PFSK-1 (cell line): ENCODE measurements at regions not wholly inside any gene's neighbourhood (a gene's known extent, or its start where the extent isn't known, plus 50 kb on each side); places are given as distances from the start of the nearest gene placed in this dataset.

ENCODE experiments used
- FOXP2 ChIP-seq: optimal IDR thresholded peaks from 2 replicates; pipeline ENCODE3; 2011; ENCODE audit warnings: borderline replicate concordance, control low read depth, inconsistent platforms; ENCODE audit not compliant: insufficient read depth; ENCODE audit errors: extremely low read length, extremely low read depth
- POLR2AphosphoS5 ChIP-seq: IDR thresholded peaks from 2 replicates; pipeline ENCODE4 v1.6.1; 2012; ENCODE audit warnings: low read depth, mild to moderate bottlenecking, control low read depth, low read length, moderate library complexity
- REST ChIP-seq, 2 experiments: IDR thresholded peaks; 2 replicates each; pipeline versions ENCODE4 v1.6.1 to v1.8.0; 2011 to 2012; ENCODE audit warnings: low read depth in 2 of 2, low read length in 2 of 2, control low read depth in 1 of 2, inconsistent platforms in 1 of 2, mild to moderate bottlenecking in 1 of 2, moderate library complexity in 1 of 2; ENCODE audit not compliant: insufficient read depth in 1 of 2
- SIN3A ChIP-seq: IDR thresholded peaks from 2 replicates; pipeline ENCODE4 v1.6.1; 2012; ENCODE audit warnings: mild to moderate bottlenecking, low read length, moderate library complexity, borderline replicate concordance; ENCODE audit not compliant: insufficient read depth
- TAF1 ChIP-seq: IDR thresholded peaks from 2 replicates; pipeline ENCODE4 v1.6.1; 2012; ENCODE audit warnings: low read length, control low read depth, borderline replicate concordance; ENCODE audit not compliant: insufficient read depth

GRCh38 chr13:75913925-75914324, 277.8 kb downstream of the LMO7 start:
- TF ChIP-seq FOXP2 (no peak), POLR2AphosphoS5 (no peak), REST (IDR thresholded peaks at IDR 0.05; ENCODE audit: insufficient read depth in 1 of 2, low read depth in 2 of 2, low read length in 2 of 2) (no peak), TAF1 (no peak), SIN3A (no peak)

- TF ChIP-seq POLR2AphosphoS5 (no peak), TAF1 (no peak), REST (IDR thresholded peaks at IDR 0.05; ENCODE audit: insufficient read depth in 1 of 2, low read depth in 2 of 2, low read length in 2 of 2) (no peak)
These were observed 274.5 kb downstream of the LMO7 start for GRCh38 chr13:75910591-75910990.
